Bronchial epithelial cell (primary cell): ENCODE measurements at regions not wholly inside any gene's neighbourhood (a gene's known extent, or its start where the extent isn't known, plus 50 kb on each side); places are given as distances from the start of the nearest gene placed in this dataset.

Experiments used
- DNase-seq: peaks from one replicate; pipeline ENCODE4 v3.0.0-alpha.2; 2010; ENCODE audit warnings: low read depth
- FAIRE-seq: peaks from 2 replicates; lab custom pipeline; 2011; peaks lifted over from hg19 to GRCh38; lab: Jason Lieb, UNC
- H3K27me3 ChIP-seq: 2 replicates; pipeline ENCODE4 v1.5.1; 2011; ENCODE audit warnings: low read length; ENCODE audit not compliant: control insufficient read depth, insufficient read depth
- H3K36me3 ChIP-seq: 2 replicates; pipeline ENCODE4 v1.5.1; 2011; ENCODE audit warnings: low read length; ENCODE audit not compliant: control insufficient read depth, insufficient read depth
- H3K4me3 ChIP-seq: 2 replicates; pipeline ENCODE4 v1.5.1; 2011; ENCODE audit warnings: mild to moderate bottlenecking, low read depth, low read length, control low read depth
- CTCF ChIP-seq: IDR thresholded peaks from 2 replicates; pipeline ENCODE4 v1.5.1; 2011; ENCODE audit warnings: mild to moderate bottlenecking, moderate library complexity, low read length, control low read depth, inconsistent platforms; ENCODE audit not compliant: insufficient read depth, severe bottlenecking

DNA sequence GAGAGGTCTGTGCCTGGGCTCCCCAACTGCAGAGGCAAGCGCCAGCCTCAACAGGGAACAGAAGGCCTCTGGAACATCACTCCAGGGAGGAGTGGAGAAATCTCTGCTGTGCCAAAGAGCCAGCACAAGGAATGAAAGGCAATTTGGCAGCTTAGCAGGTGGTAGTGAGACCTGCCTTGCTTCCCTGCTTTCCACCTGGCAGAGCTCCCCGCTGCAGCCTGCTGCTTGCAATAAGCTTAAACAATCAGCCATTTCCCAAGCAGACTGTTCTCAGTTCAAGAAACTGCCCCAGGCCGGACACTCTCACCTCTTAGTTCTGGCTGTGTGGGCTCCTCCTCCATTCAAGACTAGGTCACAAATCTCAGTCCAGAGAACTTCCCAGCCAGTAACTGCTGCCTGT lies 370.6 kb downstream of the MAGEB5 start:
- FAIRE-seq, result no peak
- no peak for TF ChIP-seq CTCF
- Histone ChIP-seq H3K36me3 (no peaks in the 10 kb centered on the region), H3K4me3 (no peak overlapping the region), H3K27me3 (no peaks in the 10 kb centered on the region)
- DNase-seq, result no peak

GRCh38 chrX:26581091-26581490 lies 365.1 kb downstream of the MAGEB5 start:
- DNase-seq, result no peak
- Histone ChIP-seq H3K27me3 (no peaks in the 10 kb centered on the region), H3K36me3 (no peaks in the 10 kb centered on the region), H3K4me3 (no peak overlapping the region)
- FAIRE-seq, result no peak
- TF ChIP-seq CTCF, result no peak

- no peak for FAIRE-seq
- Histone ChIP-seq H3K27me3 (no peaks in the 10 kb centered on the region), H3K4me3 (no peak overlapping the region), H3K36me3 (no peaks in the 10 kb centered on the region)
- no peak for TF ChIP-seq CTCF
- no peak for DNase-seq
Measured at GRCh38 chrX:26580021-26580420, 364.1 kb downstream of the MAGEB5 start.

DNA sequence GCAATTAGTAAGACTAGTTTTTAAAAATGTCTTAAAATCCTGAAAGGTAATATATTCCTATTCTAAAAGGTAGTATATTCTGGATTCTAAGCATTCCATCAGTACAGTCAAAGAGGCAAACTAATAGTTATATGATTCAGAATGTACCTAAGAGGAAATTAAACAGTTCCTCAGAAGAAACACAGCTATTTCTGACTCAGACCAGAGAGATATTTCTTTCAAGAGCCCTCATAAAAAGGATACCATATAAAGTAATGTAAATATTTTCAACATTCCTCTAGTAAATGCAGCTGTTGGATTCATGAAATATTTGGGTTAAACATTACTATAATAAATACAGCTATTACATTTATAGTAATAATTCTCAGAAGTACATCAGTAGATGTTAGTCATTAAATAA lies 358.3 kb downstream of the MAGEB5 start:
- H3K4me3 ChIP-seq, result no peak overlapping the region
- DNase-seq (no peak), FAIRE-seq (no peak)
- no peak for TF ChIP-seq CTCF
- H3K36me3 ChIP-seq, result no peaks in the 10 kb centered on the region
- H3K27me3 ChIP-seq, result no peaks in the 10 kb centered on the region

DNA sequence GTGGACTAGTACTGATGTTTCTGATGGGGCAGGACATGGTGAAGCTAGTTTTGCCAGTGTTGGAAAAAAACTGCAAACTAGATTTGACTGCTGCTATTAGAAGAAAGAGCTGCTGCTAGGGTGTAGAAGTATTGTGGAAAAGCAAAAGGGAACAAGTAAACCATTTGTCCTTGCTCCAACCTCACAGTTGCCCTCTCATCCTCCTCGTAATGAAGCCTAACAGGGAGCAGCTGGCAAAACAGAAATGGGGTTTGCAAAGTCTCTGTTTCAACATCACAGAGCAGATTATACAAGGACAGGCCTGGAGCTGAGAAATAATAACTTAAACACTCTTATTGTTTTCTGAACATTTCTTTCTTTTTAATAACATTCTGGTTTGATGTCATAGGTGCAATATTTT lies 346.2 kb downstream of the MAGEB5 start:
- Histone ChIP-seq H3K36me3 (no peaks in the 10 kb centered on the region), H3K27me3 (no peaks in the 10 kb centered on the region), H3K4me3 (no peak overlapping the region)
- no peak for FAIRE-seq
- no peak for DNase-seq
- TF ChIP-seq CTCF, result no peak

GRCh38 chrX:26559855-26560254 lies 343.9 kb downstream of the MAGEB5 start:
- DNase-seq (no peak), FAIRE-seq (no peak)
- no peaks in the 10 kb centered on the region for H3K27me3 ChIP-seq
- no peak overlapping the region for H3K4me3 ChIP-seq
- no peak for TF ChIP-seq CTCF
- no peaks in the 10 kb centered on the region for H3K36me3 ChIP-seq
